GM23338 (cell line): ENCODE measurements at regions not wholly inside any gene's neighbourhood (a gene's known extent, or its start where the extent isn't known, plus 50 kb on each side); places are given as distances from the start of the nearest gene placed in this dataset.
"Not testable (repeated sequence)": the region's sequence is repeated elsewhere in the genome, so short reads cannot be mapped to it uniquely, and the experiment has no call there.

Experiments
- CREB1 ChIP-seq: fragments of 250-450 bp; sonication (Bioruptor Pico); IDR thresholded peaks from 2 replicates; pipeline ENCODE4 v1.5.0; 2020; ENCODE audit warnings: low read depth, mild to moderate bottlenecking, moderate library complexity
- ETS1 ChIP-seq: IDR thresholded peaks from 2 replicates; pipeline ENCODE4 v1.6.1; 2016; ENCODE audit warnings: antibody characterized with exemption
- EZH2 ChIP-seq: fragments of 200-600 bp; sonication (generic); IDR thresholded peaks from one replicate; pipeline ENCODE4 v1.8.0; 2017; ENCODE audit warnings: antibody characterized with exemption, mild to moderate bottlenecking, low read depth; ENCODE audit not compliant: unreplicated experiment
- EZH2phosphoT487 ChIP-seq: fragments of 200-600 bp; sonication (generic); IDR thresholded peaks from one replicate; pipeline ENCODE4 v1.8.1; 2018; ENCODE audit warnings: antibody characterized with exemption; ENCODE audit not compliant: unreplicated experiment
- JUNB ChIP-seq: IDR thresholded peaks from one replicate; pipeline ENCODE4 v1.6.1; 2016; ENCODE audit warnings: antibody characterized with exemption; ENCODE audit not compliant: unreplicated experiment
- NANOG ChIP-seq: IDR thresholded peaks from 2 replicates; pipeline ENCODE4 v1.6.1; 2016; ENCODE audit warnings: antibody characterized with exemption, borderline replicate concordance
- POLR2AphosphoS5 ChIP-seq: IDR thresholded peaks from 2 replicates; pipeline ENCODE4 v1.6.1; 2016; ENCODE audit warnings: antibody characterized with exemption, low read depth
- ZNF331 ChIP-seq: fragments of 250-450 bp; sonication (Bioruptor Pico); IDR thresholded peaks from 2 replicates; pipeline ENCODE4 v1.5.0; 2020; ENCODE audit warnings: low read depth, mild to moderate bottlenecking, moderate library complexity
- TF ChIP-seq, protein P1 (sequence below), 2 experiments: fragments of 200-600 bp in 1 of 2; sonication (generic) in 1 of 2; conservative IDR thresholded peaks; 2 replicates each; pipeline versions ENCODE4 v1.5.1 to v1.6.1; 2016 to 2017; ENCODE audit warnings: antibody characterized with exemption in 2 of 2, low read depth in 2 of 2, mild to moderate bottlenecking in 2 of 2, moderate library complexity in 1 of 2
- TF ChIP-seq, protein P2 (sequence below): IDR thresholded peaks from one replicate; pipeline ENCODE4 v1.6.1; 2018; ENCODE audit warnings: antibody characterized with exemption; ENCODE audit not compliant: unreplicated experiment

GRCh38 chrX:144231116-144231785, 347.4 kb downstream of the UBE2NL start:
- not testable (repeated sequence) for TF ChIP-seq JUNB; NANOG; EZH2phosphoT487; EZH2; POLR2AphosphoS5; ZNF331 (CRISPR knock-in tag); ETS1; CREB1
- TF ChIP-seq, protein P1, sequence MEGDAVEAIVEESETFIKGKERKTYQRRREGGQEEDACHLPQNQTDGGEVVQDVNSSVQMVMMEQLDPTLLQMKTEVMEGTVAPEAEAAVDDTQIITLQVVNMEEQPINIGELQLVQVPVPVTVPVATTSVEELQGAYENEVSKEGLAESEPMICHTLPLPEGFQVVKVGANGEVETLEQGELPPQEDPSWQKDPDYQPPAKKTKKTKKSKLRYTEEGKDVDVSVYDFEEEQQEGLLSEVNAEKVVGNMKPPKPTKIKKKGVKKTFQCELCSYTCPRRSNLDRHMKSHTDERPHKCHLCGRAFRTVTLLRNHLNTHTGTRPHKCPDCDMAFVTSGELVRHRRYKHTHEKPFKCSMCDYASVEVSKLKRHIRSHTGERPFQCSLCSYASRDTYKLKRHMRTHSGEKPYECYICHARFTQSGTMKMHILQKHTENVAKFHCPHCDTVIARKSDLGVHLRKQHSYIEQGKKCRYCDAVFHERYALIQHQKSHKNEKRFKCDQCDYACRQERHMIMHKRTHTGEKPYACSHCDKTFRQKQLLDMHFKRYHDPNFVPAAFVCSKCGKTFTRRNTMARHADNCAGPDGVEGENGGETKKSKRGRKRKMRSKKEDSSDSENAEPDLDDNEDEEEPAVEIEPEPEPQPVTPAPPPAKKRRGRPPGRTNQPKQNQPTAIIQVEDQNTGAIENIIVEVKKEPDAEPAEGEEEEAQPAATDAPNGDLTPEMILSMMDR (conservative IDR thresholded peaks at IDR 0.05; ENCODE audit: low read depth in 2 of 2): not testable (repeated sequence)
- TF ChIP-seq, protein P2, sequence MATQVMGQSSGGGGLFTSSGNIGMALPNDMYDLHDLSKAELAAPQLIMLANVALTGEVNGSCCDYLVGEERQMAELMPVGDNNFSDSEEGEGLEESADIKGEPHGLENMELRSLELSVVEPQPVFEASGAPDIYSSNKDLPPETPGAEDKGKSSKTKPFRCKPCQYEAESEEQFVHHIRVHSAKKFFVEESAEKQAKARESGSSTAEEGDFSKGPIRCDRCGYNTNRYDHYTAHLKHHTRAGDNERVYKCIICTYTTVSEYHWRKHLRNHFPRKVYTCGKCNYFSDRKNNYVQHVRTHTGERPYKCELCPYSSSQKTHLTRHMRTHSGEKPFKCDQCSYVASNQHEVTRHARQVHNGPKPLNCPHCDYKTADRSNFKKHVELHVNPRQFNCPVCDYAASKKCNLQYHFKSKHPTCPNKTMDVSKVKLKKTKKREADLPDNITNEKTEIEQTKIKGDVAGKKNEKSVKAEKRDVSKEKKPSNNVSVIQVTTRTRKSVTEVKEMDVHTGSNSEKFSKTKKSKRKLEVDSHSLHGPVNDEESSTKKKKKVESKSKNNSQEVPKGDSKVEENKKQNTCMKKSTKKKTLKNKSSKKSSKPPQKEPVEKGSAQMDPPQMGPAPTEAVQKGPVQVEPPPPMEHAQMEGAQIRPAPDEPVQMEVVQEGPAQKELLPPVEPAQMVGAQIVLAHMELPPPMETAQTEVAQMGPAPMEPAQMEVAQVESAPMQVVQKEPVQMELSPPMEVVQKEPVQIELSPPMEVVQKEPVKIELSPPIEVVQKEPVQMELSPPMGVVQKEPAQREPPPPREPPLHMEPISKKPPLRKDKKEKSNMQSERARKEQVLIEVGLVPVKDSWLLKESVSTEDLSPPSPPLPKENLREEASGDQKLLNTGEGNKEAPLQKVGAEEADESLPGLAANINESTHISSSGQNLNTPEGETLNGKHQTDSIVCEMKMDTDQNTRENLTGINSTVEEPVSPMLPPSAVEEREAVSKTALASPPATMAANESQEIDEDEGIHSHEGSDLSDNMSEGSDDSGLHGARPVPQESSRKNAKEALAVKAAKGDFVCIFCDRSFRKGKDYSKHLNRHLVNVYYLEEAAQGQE: not testable (repeated sequence)
